NOMO-1 treated with DMSO at 0.1 percent for 48 hours (cell line): ENCODE measurements at regions not wholly inside any gene's neighbourhood (a gene's known extent, or its start where the extent isn't known, plus 50 kb on each side); places are given as distances from the start of the nearest gene placed in this dataset.

Experiments
- DNase-seq: peaks from one replicate; lab custom pipeline; 2025; ENCODE audit not compliant: unreplicated experiment; lab: John Stamatoyannopoulos, UW

DNA sequence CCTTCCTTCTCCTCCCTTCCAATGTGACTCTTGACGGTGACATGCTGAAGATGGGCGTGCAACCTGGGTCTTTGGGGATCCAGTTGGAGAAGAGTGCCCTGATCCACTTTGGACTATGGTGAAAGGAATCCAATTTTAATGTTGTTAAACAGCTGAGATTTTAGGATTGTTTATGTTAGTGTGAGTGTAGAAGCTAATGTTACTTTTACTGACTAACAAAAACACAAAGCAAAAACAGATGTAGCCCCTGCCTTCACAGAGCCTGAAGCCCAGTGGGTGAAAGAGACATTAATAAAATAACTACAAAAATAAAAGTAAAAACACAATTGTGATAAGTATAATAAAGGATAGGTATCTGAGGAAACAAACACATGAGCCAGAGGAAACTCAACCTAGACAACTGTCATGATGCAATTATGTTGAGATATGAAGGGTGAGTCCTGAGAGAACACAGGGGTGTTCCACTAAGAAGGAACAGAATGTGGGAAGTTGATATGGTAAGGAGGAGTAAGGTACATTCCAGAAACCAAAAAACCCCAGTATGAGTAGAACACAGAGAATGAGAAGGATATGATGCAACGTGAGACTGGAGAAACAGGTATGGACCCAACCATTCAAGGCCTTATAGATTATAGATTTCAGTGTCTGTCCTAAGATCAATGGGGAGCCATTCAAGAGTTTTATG, 115.1 kb upstream of the PMFBP1 start:
- DNase-seq = no peak

DNA sequence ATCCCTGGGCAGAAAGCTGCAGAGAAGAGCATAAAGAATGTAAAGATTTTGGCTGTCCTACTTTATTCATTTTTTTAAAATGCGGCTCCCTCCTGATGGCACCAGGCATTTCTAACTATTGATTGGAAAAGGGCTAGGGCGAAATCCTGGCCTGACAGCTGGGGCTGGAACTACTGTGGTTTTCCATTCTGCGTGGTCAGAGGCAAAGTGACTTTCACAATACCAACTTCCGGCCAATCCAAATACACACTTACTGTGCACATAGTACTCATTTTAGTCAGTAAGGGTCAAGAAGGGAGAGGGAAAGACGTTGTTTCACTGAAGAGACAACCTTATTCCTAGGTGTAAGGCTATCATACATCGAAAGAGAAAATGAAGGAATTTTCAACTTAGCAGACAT, 113.8 kb upstream of the PMFBP1 start:
- DNase-seq = no peak

DNA sequence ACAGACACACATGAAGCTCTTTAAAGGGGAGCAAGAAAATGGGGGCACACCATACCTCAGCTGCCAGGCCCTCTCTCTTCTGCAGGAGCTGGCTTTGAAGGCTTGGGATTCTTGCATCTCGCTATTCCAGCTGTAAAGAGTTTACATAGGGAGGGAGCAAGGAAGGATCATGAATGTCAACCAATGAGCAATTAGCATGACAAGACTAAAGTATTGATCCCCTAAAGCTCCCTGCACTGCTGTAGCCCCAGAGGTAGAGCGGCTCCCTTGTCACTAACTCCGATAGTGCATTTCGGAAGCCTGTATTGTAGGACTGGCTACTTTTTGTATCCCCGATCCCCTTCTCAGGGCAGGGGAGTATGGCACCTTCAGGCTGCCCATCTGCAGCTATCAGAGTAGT, 113.4 kb upstream of the PMFBP1 start:
- no peak for DNase-seq

DNA sequence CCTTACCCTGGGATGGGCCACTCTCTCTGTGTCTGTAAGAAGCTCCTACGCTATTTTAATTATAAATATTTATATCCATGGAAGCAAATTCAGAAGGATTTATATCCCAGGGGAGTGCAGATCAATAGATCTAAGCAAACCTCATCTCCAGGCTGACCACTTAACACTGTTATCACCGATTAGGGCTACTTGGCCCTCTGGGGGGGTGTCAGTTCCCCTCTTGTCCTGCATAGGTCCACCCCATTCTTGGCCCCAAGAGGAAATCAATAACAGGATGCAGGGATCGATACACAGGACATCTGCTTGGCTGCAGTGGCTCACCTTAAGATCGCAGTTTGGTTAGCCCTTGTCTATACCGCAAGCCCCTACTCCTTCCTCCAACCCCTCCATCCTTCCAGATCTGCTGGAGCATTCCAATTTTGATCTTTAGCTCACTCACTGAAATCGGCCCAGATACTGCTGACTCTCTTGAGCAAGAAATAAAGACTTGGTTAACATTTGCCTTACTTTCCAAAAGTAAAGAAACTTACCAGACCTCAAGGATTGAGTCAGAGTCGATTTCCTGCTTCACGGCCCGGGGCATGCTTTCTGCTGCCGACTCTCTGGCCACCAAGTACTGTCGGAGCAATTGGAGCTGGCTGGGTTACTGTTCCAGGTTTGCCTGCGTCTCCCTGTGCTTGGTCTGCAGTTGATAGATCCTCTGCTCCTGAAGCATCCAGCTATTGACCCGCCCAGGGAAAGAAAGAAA, 112.3 kb upstream of the PMFBP1 start:
- no peak for DNase-seq

DNA sequence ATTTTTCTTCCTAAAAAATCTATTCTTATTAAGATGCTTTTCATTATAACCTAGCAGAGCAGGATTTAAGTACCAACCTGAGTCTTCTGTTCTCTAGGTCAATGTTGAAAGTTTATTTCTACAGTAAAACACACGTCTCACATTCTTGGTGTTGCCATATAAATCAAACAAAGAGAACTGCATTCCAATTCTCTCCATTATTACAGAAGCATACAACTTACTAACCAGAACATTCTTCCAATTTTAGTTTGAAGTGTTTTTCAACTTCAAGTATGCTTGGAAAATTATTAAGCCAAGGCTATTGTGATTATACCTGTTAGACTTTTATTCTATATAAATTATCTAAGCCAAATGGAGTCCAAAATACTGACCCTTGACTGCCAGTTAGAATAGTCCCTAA, 110.4 kb upstream of the PMFBP1 start:
- no peak for DNase-seq

DNA sequence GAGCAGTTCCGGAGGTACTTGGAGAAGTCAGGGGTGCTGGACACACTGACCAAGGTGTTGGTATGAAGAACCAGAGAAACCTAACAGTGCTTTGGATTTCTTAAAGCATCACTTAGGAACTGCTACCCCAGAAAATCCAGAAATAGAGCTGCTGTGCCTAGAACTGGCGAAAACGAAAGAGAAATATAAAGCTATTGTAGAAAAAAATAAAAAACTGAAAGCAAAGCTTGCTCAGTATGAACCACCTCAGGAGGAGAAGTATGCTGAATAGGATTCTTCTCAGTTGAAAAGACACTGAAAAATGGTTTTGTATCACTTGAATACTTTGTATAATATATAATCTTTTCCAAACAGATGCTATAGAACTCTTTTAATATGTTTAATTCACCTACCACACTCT, 106.3 kb upstream of the PMFBP1 start:
- no peak for DNase-seq

DNA sequence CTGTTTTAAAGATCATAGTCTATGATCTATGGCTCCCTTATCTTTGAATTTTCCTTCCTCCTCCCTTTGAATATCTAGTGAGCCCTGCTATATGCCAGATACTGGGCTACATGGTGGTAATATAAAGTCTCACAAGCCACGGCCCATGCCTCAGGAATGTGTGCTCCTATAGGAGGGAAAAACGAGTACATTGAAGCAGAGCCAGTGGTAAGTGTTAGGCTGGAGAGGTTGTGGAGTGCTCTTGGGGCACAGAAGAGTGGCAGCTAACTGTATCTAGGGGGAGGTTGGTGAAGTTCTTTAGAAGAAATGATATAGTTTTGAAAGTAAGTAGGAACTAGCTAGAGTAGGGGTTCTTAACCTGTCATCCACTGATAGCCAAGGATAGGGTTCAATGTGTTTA, 105.8 kb upstream of the PMFBP1 start:
- DNase-seq = no peak

DNA sequence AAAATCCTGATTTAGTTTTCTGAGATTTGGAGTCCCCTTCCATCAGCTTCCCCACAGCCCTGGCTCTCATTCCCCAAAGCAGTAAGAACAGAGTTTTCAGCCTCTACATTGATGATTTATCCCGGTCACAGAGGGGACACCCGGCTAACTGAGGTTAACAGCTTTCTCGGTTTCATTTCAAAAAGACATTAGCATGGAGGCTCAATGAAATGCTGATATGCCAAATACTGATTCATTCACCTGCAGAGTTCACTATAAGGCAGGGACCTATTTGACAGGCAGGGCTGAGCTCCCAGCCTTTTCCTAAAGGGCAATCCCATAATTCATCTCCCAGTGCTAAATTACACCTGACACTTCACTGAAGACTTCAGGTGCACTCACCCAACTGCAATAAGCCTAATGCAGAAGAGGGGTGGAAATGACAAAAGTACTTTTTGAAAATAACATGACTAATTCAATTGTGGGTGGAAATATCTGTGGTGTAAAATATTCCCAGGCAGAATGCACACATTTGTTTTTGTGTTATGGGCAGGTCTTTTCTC, 99.8 kb upstream of the PMFBP1 start:
- DNase-seq = no peak

DNA sequence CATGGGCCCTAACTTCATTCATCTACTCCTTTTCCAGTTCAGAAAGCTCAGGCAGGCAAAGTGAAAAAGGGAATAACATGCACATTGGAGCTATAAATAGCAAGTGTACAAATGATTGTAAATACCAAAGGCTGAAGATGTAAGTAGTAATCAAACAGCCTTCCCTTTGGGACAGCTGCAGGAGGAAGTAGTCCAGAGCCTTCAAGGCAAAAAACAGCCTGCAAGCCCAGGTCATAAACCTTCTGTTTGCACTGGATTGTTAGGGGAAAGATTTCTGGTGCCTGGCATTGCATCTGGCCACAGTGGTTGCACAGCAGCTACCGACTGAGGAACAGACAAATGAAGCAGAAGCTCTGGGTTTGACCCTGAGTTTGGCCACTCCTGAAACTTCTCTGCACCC, 98.6 kb upstream of the PMFBP1 start:
- no peak for DNase-seq

DNA sequence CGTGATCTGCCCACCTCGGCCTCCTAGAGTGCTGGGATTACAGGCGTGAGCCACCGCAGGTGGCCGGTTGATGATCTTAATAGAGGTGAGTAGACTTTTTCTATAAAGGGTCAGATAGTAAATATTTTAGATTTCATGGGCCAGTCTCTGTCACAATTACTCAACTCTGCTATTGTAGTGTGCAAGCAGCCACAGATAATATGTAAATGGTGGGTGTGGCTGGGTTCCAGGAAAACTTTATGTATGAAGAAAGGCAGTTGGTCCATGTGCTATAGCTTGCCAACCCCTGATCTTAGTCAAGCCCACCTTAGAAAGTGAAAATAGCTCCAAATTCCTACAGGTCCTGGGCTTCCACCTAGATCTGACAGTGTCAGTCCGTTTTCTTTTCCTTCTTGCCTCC, 94.9 kb upstream of the PMFBP1 start:
- DNase-seq = no peak

DNA sequence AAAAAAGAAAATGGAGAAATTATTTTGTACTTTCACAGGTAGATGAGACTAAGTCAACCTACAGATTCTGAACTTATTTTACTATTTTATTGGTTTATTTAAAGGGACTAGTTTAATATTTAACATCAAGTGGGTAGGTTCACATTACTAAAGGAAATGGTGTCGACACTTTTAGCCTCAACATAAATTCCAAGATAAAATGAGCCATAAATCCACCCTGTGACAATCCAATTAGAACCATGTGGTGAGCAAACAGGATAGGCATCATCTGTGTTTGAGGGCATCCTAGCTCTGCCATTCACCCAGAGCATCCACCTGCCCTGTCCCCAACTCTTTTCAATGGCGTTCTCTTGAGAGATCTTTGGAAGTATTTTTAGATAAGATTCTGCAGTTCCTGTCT, 92.8 kb upstream of the PMFBP1 start:
- DNase-seq = no peak

DNA sequence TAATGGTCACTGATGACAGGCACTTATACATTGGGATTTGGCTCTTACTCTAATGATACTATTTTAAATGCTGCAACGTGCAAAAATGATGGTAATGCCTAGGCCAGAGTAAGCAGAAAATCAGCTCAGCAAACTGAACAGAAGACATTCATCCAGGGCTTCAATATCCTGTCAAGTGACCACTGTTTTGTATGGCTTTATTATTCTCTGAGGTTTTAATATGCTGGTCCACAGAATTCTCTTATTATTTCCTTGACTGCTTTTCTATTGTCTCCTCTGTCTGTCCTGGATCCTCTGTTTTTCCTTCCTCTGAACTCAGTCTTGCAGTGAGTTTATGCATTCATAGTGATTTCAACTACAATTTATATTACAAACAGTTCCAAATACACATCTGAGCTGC, 90.8 kb upstream of the PMFBP1 start:
- no peak for DNase-seq

DNA sequence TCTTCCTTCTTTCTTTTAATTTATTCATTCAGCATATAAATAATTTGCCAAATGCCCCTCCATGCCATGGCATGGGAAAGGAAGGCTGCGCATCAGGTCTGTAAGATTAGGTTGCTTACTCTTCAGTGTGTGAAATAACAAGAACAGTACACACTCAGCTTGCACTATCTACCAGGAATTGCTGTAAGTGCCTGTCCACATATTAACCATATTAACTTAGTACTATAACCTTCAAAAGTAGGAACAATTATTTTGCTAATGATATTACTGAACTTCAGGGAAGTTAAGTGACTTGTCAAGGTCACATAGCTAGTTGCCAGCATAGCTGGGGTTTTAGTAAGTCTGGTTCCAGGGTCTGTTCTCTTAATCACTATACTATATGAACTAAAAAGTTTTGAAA, 89.2 kb upstream of the PMFBP1 start:
- DNase-seq = no peak

DNA sequence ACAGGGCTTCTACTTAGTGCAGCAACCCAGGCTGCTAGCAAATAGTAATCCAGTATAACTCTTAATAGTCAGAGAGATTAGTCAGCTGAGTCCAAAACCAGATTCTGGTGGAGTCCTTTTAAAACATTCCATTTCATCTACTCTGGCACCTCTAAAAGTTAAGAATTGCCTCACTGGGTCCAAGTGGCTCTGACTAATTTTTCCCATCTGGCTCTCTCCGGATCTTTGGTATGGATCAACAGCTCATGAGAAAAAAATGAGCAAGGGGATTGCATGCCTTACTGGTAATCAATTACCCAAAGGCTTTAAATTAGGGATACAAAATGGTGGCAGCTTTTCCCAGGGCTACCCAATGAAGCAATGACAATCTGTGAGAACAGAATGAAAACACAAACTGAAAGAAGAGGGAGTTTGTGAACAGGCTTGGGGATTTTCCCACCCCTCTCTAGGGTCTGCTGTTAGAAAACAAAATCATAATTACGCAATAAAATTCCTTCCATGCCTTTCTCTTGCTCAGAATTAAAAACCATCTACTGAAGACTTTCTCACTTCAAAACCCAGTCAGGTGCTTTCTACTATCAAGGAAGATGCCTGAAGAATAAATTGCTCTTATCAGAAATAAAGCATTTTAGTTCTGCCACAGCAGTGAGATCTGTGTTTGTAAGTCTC, 84.6 kb upstream of the PMFBP1 start:
- DNase-seq = no peak

DNA sequence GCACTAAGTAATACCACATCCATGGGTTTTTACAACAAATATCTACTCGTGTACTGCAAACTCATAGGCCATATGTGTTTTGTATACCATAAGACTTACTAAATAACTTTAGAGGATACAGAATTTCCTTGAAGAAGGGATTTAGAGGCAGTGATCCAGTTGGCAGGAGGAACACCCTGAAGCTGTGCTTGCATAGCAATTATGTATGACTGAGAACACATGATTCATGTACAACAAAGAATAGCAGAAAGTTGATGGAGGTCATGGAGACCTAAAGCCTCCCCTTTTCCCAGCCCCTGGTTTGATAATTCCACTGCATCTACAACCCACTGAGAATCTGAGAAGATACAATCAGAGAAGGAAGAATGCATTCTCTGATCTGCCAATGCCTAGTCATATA, 83.8 kb upstream of the PMFBP1 start:
- no peak for DNase-seq

DNA sequence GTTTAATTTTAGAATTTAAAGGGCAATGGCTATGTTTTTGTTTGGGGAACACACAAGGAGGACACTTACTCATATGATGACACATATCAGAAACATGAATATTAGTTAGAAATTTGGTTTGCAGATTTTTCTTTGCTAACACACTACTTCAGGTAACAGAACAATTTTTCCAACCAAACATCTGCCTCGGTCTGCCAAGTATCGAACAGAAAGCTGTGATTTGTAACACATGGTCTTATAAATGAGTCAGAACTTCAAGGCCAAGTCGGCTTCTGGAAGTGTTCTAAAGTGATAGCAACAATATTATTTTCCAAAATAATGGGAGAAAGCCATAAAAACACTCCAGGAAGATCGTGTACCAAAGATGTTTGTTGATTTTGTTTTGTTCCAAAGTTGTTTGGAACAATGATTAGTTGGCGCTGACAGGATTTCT, 75.9 kb upstream of the PMFBP1 start:
- no peak for DNase-seq

DNA sequence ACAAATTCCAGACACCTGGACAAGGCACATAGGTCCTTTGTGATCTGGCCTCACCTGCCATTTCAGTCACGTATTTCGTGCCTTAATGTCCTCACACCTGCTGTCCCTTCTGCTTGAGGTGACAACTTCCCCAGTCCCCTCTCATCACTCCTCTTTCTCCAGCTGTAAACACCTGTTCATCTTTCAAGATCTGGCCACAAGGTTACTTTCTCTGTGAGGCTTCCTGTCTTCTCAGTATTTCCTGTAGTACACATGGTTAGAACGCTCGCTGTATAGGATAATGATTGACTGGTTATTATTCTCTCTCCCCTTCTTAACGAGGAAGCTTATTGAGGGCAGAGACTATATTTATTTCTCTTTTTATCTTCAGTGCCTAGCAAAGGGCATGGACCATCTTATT, 74.5 kb upstream of the PMFBP1 start:
- DNase-seq = no peak

DNA sequence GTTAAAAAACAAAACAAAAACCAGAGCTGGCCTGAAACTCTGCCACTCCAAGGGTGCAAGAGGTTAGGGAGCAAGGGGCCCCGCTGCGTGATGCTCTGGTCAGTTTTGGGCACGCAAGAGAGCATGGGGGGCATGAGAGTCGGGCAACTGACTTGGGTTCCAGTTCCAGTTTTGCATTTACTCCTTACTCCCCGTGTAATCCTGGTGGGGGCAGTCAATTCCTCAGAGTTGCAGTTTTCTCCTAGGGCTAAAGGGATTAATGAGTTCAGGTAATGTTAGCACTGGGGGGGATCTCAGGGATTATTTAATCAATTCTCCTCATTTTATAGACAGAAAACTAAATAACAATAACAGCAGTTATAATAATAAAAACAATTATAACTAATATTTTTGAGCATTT, 72.9 kb upstream of the PMFBP1 start:
- DNase-seq = no peak

DNA sequence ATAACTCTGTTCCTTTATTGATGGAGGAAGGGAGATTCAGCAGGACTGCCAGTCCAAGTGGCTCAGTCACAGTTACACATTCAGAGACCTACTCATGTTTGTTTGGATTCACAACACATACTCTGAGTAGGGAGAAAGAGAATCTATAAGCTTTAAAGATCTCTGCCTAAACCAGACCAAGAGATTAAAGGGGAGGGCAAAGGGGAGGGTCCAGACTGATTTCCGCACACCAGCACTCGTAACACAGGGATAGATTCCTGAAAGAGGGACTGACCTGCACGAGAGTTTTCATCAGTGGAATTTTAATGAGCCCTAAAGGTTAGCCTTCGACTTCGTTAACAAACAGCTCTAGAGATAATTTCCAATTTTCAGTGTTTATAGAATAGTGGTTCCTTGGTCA, 71.7 kb upstream of the PMFBP1 start:
- DNase-seq = no peak

DNA sequence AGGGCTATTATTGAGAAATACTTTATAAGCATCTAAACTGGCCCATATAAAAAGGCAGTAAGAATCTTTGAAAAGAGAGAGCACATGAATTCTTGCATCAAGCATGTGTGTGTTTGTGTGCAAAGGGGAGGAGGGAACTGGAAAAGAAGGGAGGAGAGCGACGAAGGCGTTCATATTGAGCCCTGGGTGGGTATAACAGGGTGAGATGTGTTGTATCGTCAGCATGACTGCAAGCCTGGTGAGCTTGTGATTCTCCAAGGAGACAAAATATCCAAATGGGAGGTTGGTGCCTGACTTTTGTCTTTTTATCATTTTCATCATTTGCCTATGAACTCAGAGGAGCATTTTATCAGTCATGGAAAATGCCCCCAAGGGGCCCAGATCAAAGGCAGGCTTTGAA, 70.8 kb upstream of the PMFBP1 start:
- DNase-seq = no peak

DNA sequence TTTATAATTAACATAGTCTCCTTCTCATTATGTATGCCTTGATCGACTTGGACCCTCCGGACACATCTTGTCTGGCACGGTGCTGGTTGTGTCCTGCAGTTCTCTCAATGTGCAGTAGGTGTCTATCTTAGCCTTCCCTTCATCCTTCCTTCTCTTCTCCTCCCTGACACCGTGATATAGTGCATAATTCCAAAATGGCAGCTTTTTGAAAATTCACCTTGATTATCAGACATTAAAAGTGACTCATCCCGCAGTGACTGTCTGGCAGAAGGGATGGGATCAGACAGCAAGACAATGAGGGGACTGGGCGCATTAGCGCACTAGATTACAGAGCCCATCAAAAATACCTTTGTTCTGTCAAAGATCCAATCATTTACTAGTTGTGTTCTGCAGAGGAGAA, 70.0 kb upstream of the PMFBP1 start:
- no peak for DNase-seq

DNA sequence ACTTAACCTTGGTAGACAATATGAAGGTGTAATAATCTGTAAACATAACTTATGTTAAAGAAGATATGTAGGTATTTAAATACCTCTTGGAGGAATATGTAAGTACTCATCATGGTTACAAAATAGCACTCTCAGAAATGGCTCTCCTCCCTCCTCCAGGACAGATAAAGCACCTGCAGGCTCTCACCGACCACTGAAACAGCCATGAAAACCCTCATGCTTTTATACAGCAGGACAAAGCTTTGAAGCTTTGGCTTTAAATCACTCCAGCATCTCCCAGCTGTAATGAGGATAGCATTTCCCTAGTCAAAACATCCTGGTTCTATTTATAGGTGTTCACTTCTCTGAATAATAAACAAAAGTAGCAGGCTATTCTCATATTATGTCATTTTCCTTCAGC, 69.1 kb upstream of the PMFBP1 start:
- DNase-seq = no peak
